SK-N-SH treated with all-trans-retinoic acid at 6 μM for 48 hours (cell line): ENCODE measurements at regions not wholly inside any gene's neighbourhood (a gene's known extent, or its start where the extent isn't known, plus 50 kb on each side); places are given as distances from the start of the nearest gene placed in this dataset.
"Not testable (repeated sequence)": the region's sequence is repeated elsewhere in the genome, so short reads cannot be mapped to it uniquely, and the experiment has no call there.

Experiments used
- ATAC-seq: fragments of 200-7000 bp; cut with Tn5 transposase; 3 replicates; pipeline ENCODE4 v1.9.1; 2020; ENCODE audit warnings: mild to moderate bottlenecking, moderate library complexity
- ARNTL ChIP-seq: fragments of 450-650 bp; formaldehyde crosslinking; IDR thresholded peaks from 2 replicates; pipeline ENCODE4 v1.5.0; 2020; ENCODE audit warnings: low read depth, mild to moderate bottlenecking, moderate library complexity, borderline replicate concordance
- CSDC2 ChIP-seq: fragments of 250-450 bp; sonication (Bioruptor Pico); IDR thresholded peaks from 2 replicates; pipeline ENCODE4 v1.5.0; 2020; ENCODE audit warnings: mild to moderate bottlenecking, moderate library complexity
- CSRNP3 ChIP-seq: fragments of 250-450 bp; sonication (Bioruptor Pico); IDR thresholded peaks from 2 replicates; pipeline ENCODE4 v1.5.1; 2021; ENCODE audit warnings: mild to moderate bottlenecking, moderate library complexity
- ISL1 ChIP-seq: fragments of 250-450 bp; sonication (Bioruptor Pico); IDR thresholded peaks from 2 replicates; pipeline ENCODE4 v2.1.2; 2022; ENCODE audit warnings: mild to moderate bottlenecking, moderate library complexity
- OSR1 ChIP-seq: fragments of 250-450 bp; sonication (Bioruptor Pico); IDR thresholded peaks from 2 replicates; pipeline ENCODE4 v1.8.0; 2022; ENCODE audit warnings: moderate library complexity, mild to moderate bottlenecking, inconsistent platforms
- PATZ1 ChIP-seq: fragments of 250-450 bp; sonication (Bioruptor Pico); IDR thresholded peaks from 2 replicates; pipeline ENCODE4 v1.8.0; 2020; ENCODE audit warnings: mild to moderate bottlenecking, moderate library complexity, borderline replicate concordance
- POU6F1 ChIP-seq: fragments of 250-450 bp; sonication (Bioruptor Pico); IDR thresholded peaks from 2 replicates; pipeline ENCODE4 v1.8.0; 2021; ENCODE audit warnings: low read depth, mild to moderate bottlenecking, moderate library complexity, borderline replicate concordance
- PPARA ChIP-seq: fragments of 250-450 bp; sonication (Bioruptor Pico); IDR thresholded peaks from 2 replicates; pipeline ENCODE4 v1.5.0; 2020; ENCODE audit warnings: mild to moderate bottlenecking, borderline replicate concordance
- RARB ChIP-seq: fragments of 250-450 bp; sonication (Bioruptor Pico); IDR thresholded peaks from 2 replicates; pipeline ENCODE4 v1.8.0; 2021; ENCODE audit warnings: mild to moderate bottlenecking, moderate library complexity
- SNAI2 ChIP-seq: fragments of 250-450 bp; sonication (Bioruptor Pico); IDR thresholded peaks from 2 replicates; pipeline ENCODE4 v1.5.0; 2020; ENCODE audit warnings: mild to moderate bottlenecking, moderate library complexity
- TCF4 ChIP-seq: fragments of 250-450 bp; sonication (Bioruptor Pico); IDR thresholded peaks from 2 replicates; pipeline ENCODE4 v1.8.0; 2021; ENCODE audit warnings: mild to moderate bottlenecking, moderate library complexity, borderline replicate concordance
- TOX ChIP-seq: fragments of 250-450 bp; sonication (Bioruptor Pico); IDR thresholded peaks from 2 replicates; pipeline ENCODE4 v1.8.0; 2021; ENCODE audit warnings: mild to moderate bottlenecking, moderate library complexity, borderline replicate concordance
- TSHZ2 ChIP-seq: fragments of 250-450 bp; sonication (Bioruptor Pico); IDR thresholded peaks from 2 replicates; pipeline ENCODE4 v1.5.0; 2020; ENCODE audit warnings: mild to moderate bottlenecking, moderate library complexity
- ZC3H10 ChIP-seq: fragments of 250-450 bp; sonication (Bioruptor Pico); IDR thresholded peaks from 2 replicates; pipeline ENCODE4 v1.5.1; 2021; ENCODE audit warnings: mild to moderate bottlenecking, moderate library complexity
- ZFP3 ChIP-seq: fragments of 250-450 bp; sonication (Bioruptor Pico); IDR thresholded peaks from 2 replicates; pipeline ENCODE4 v1.5.0; 2020; ENCODE audit warnings: mild to moderate bottlenecking, moderate library complexity
- ZFP30 ChIP-seq: fragments of 450-650 bp; formaldehyde crosslinking; IDR thresholded peaks from 2 replicates; pipeline ENCODE4 v1.5.0; 2022; ENCODE audit warnings: mild to moderate bottlenecking, moderate library complexity
- ZNF565 ChIP-seq: fragments of 450-650 bp; formaldehyde crosslinking; conservative IDR thresholded peaks from 2 replicates; pipeline ENCODE4 v1.5.0; 2020; ENCODE audit warnings: low read depth, mild to moderate bottlenecking, moderate library complexity
- ZNF8 ChIP-seq: fragments of 450-650 bp; formaldehyde crosslinking; IDR thresholded peaks from 2 replicates; pipeline ENCODE4 v1.5.0; 2020; ENCODE audit warnings: mild to moderate bottlenecking, moderate library complexity

- TF ChIP-seq ZFP30 (CRISPR knock-in tag) (no peak), TOX (CRISPR knock-in tag) (no peak), ZFP3 (CRISPR knock-in tag) (no peak), CSRNP3 (no peak), CSDC2 (CRISPR knock-in tag) (no peak), ISL1 (CRISPR knock-in tag) (no peak), PPARA (CRISPR knock-in tag) (no peak), SNAI2 (CRISPR knock-in tag) (no peak), ZC3H10 (CRISPR knock-in tag) (no peak), RARB (CRISPR knock-in tag) (no peak), ZNF565 (CRISPR knock-in tag) (no peak)
- ATAC-seq = no peak
Observed at GRCh38 chr13:33353646-33354045, 68.1 kb upstream of the STARD13 start.

GRCh38 chr13:33355201-33355895, 69.8 kb upstream of the STARD13 start:
- TF ChIP-seq TSHZ2 (no peak), CSDC2 (CRISPR knock-in tag) (no peak), POU6F1 (CRISPR knock-in tag) (no peak), ZNF8 (CRISPR knock-in tag) (no peak), OSR1 (CRISPR knock-in tag) (no peak), ZC3H10 (CRISPR knock-in tag) (no peak), ZFP3 (CRISPR knock-in tag) (no peak), RARB (CRISPR knock-in tag) (no peak), PATZ1 (CRISPR knock-in tag) (no peak), ARNTL (CRISPR knock-in tag) (no peak), TCF4 (CRISPR knock-in tag) (no peak), PPARA (CRISPR knock-in tag) (no peak), CSRNP3 (no peak), ZFP30 (CRISPR knock-in tag) (no peak), TOX (CRISPR knock-in tag) (no peak)
- TF ChIP-seq, all 23 proteins: peak for 0
- ATAC-seq = no peak

- ATAC-seq = not testable (repeated sequence)
Observed at GRCh38 chr13:33358076-33358475, 72.5 kb upstream of the STARD13 start.
